Glutamatergic neuron (in vitro differentiated cells): ENCODE measurements at regions not wholly inside any gene's neighbourhood (a gene's known extent, or its start where the extent isn't known, plus 50 kb on each side); places are given as distances from the start of the nearest gene placed in this dataset.

ENCODE experiments used
- DNase-seq: peaks from one replicate; pipeline ENCODE4 v3.0.0; 2022
- H3K27ac Mint-ChIP-seq: one replicate; pipeline ENCODE4 v1.8.0; 2020; ENCODE audit warnings: mild to moderate bottlenecking, mixed read lengths, inconsistent platforms; ENCODE audit not compliant: unreplicated experiment
- H3K27me3 Mint-ChIP-seq: one replicate; pipeline ENCODE4 v1.8.0; 2020; ENCODE audit warnings: mild to moderate bottlenecking, moderate library complexity, mixed read lengths, inconsistent platforms; ENCODE audit not compliant: unreplicated experiment
- H3K36me3 Mint-ChIP-seq: one replicate; pipeline ENCODE4 v1.8.0; 2020; ENCODE audit warnings: mild to moderate bottlenecking, mixed read lengths, inconsistent platforms; ENCODE audit not compliant: unreplicated experiment
- H3K4me1 Mint-ChIP-seq: one replicate; pipeline ENCODE4 v1.8.0; 2020; ENCODE audit warnings: mild to moderate bottlenecking, low read depth, mixed read lengths, inconsistent platforms; ENCODE audit not compliant: unreplicated experiment
- H3K4me3 Mint-ChIP-seq: one replicate; pipeline ENCODE4 v1.8.0; 2020; ENCODE audit warnings: mild to moderate bottlenecking, mixed read lengths, inconsistent platforms; ENCODE audit not compliant: unreplicated experiment
- H3K9me3 Mint-ChIP-seq: one replicate; pipeline ENCODE4 v1.8.0; 2020; ENCODE audit warnings: mild to moderate bottlenecking, moderate library complexity, mixed read lengths, inconsistent platforms; ENCODE audit not compliant: unreplicated experiment
- TF ChIP-seq, protein P1 (sequence below): fragments of 200-600 bp; sonication (generic); IDR thresholded peaks from one replicate; pipeline ENCODE4 v1.5.0; 2021; ENCODE audit not compliant: partially characterized antibody, unreplicated experiment

DNA sequence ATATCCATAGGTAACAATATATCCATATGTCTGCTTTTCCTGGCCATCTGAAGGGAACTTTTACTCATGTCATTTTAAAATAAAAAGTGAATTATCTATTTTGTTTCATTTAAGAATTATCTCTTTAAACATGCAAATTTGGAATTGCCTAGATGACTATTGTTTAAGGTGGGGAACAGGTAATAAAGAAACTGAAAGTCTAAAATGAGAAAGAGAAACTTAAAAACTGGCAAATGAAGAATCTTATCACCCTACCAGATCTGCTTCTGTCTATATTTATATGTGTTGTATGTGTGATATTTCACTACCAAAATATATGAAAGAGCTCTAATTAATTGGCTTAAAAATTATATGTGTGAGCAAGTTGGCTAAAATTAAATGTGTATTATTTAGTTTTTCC, 243.2 kb upstream of the KCNH7 start:
- Mint-ChIP-seq H3K27ac (no peak overlapping the region), H3K36me3 (peaks cover 14% of the 10 kb centered on the region), H3K4me3 (no peak overlapping the region), H3K27me3 (peaks cover 5% of the 10 kb centered on the region), H3K4me1 (peaks cover 11% of the 10 kb centered on the region), H3K9me3 (peaks cover 6% of the 10 kb centered on the region)
- no peak for DNase-seq
- TF ChIP-seq, protein P1, sequence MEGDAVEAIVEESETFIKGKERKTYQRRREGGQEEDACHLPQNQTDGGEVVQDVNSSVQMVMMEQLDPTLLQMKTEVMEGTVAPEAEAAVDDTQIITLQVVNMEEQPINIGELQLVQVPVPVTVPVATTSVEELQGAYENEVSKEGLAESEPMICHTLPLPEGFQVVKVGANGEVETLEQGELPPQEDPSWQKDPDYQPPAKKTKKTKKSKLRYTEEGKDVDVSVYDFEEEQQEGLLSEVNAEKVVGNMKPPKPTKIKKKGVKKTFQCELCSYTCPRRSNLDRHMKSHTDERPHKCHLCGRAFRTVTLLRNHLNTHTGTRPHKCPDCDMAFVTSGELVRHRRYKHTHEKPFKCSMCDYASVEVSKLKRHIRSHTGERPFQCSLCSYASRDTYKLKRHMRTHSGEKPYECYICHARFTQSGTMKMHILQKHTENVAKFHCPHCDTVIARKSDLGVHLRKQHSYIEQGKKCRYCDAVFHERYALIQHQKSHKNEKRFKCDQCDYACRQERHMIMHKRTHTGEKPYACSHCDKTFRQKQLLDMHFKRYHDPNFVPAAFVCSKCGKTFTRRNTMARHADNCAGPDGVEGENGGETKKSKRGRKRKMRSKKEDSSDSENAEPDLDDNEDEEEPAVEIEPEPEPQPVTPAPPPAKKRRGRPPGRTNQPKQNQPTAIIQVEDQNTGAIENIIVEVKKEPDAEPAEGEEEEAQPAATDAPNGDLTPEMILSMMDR: no peak

DNA sequence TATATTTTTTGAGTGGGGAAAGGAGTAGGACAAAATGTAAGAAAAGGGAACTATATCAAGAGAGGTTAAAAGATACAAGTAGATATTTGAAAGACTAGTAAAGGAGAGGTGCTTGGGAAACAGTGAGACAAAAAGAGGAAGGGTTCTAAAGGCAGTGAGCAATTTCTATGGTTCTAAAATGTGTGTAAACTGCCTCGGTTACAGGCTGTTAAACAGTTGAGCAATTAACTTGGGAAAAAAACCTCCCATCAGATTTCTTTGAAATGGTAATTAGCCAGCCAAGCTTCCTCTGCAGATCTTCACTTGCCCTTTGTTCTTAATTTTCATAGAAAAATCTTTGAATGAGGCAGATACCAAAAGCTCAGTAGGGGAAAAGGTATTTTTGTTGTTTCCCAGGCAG, 238.7 kb upstream of the KCNH7 start:
- peaks cover 3% of the 10 kb centered on the region for H3K9me3 Mint-ChIP-seq
- TF ChIP-seq, protein P1: no peak
- peaks cover 7% of the 10 kb centered on the region for H3K4me1 Mint-ChIP-seq
- H3K27ac Mint-ChIP-seq: no peak overlapping the region
- peaks cover 8% of the 10 kb centered on the region for H3K36me3 Mint-ChIP-seq
- DNase-seq: no peak
- no peaks in the 10 kb centered on the region for H3K27me3 Mint-ChIP-seq
- H3K4me3 Mint-ChIP-seq: no peak overlapping the region

DNA sequence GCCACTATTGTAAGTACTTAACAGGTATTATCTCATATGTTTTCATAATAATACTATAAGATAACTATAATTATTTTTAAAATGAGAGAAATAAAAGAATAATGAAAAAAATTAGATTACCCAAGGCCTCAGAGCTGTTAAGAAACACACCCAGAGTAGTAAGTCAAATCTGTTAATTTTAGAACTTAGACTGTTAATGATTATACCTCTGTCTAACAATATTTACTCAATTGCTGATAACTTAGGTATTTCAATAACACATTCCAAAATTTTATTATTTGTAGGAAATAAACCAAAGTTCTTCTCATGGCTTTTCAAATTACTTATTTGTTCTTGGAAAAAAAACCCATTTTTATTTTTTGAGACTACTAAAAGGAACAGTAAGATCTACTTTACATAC, 227.5 kb upstream of the KCNH7 start:
- Mint-ChIP-seq H3K27ac (no peak overlapping the region), H3K4me1 (peaks cover 2% of the 10 kb centered on the region)
- TF ChIP-seq, protein P1: no peak

DNA sequence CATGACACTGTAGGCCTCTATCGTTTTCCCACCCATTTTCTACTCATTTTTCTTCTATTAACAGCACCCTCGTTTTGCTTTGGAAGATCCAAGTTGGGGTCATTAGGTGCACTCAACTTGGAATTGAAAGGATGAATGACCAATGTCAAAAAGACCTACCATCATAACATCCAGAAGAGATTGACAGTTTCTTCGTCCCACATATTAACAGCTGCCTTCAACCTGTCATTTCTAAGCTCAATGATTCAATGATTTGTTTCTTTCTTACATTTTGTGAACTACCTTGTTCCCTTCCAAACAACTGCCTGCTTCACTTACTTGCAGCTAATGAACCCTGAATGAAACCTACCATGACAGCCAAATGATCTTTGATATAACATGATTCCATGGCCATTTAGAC, 224.0 kb upstream of the KCNH7 start:
- peaks cover 3% of the 10 kb centered on the region for H3K36me3 Mint-ChIP-seq
- no peaks in the 10 kb centered on the region for H3K4me1 Mint-ChIP-seq
- no peak overlapping the region for H3K4me3 Mint-ChIP-seq
- H3K27me3 Mint-ChIP-seq: peaks cover 1% of the 10 kb centered on the region
- H3K27ac Mint-ChIP-seq: no peak overlapping the region
- DNase-seq: no peak
- H3K9me3 Mint-ChIP-seq: no peaks in the 10 kb centered on the region
- TF ChIP-seq, protein P1: no peak

More for the DNA sequence above, 227.5 kb upstream of the KCNH7 start:
- Mint-ChIP-seq H3K27me3 (peaks cover 1% of the 10 kb centered on the region), H3K9me3 (no peaks in the 10 kb centered on the region), H3K4me3 (no peak overlapping the region), H3K36me3 (peaks cover 3% of the 10 kb centered on the region)
- no peak for DNase-seq

DNA sequence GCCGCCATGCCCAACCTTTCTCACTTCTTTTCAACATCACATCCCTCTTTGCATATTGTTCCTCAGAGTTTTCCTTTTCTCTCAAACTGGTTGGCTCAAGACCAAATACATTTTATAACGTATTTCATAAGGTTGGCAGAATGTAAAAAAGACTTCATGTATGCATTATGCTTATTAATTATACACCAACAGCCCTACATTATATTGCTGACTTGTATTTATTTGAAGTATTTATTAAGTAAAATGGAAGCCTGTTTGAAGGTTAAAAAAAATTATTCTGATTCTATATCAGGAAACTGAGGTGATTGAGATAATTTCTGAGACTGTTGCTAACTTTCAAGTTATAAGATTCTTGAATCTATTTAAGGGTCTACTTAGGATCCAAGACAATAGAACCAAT, 208.0 kb upstream of the KCNH7 start:
- Mint-ChIP-seq H3K4me1 (peaks cover 32% of the 10 kb centered on the region), H3K27me3 (no peaks in the 10 kb centered on the region), H3K27ac (no peak overlapping the region), H3K4me3 (no peak overlapping the region), H3K9me3 (no peaks in the 10 kb centered on the region), H3K36me3 (no peaks in the 10 kb centered on the region)
- TF ChIP-seq, protein P1: no peak
- DNase-seq: no peak
